HCT116 (cell line): ENCODE measurements at regions not wholly inside any gene's neighbourhood (a gene's known extent, or its start where the extent isn't known, plus 50 kb on each side); places are given as distances from the start of the nearest gene placed in this dataset.

Experiments used
- ATAC-seq: fragments of 200-7000 bp; cut with Tn5 transposase; 2 replicates; pipeline ENCODE4 v1.9.1; 2020; ENCODE audit warnings: mild to moderate bottlenecking, moderate library complexity
- BruUV-seq: library from RNA; stranded (reverse); fragments of 400-500 nt; replicated peaks from 2 replicates; lab custom pipeline; 2021; lab: Mats Ljungman, UMichigan
- CTCF ChIA-PET: fragments of 300-600 bp; sonication (Branson Sonifier 250); formaldehyde crosslinking; loops from one replicate; lab custom pipeline; 2021; ENCODE audit warnings: antibody characterized with exemption; lab: Charles Lee
- POLR2A ChIA-PET: fragments of 300-600, 350-600 bp; sonication (Branson Sonifier 250); formaldehyde crosslinking; loops from one replicate; lab custom pipeline; 2021; ENCODE audit warnings: antibody characterized with exemption; lab: Charles Lee
- RAD21 ChIA-PET, 2 experiments: fragments of 300-600 bp; sonication (Branson Sonifier 250); formaldehyde crosslinking; loops; one replicate each; lab custom pipeline; 2023; ENCODE audit warnings: low total read pairs in 2 of 2; ENCODE audit not compliant: uncharacterized antibody in 2 of 2, unreplicated experiment in 2 of 2, low non-redundant PET in 1 of 2; lab: Charles Lee
- DNase-seq: peaks from one replicate; pipeline ENCODE4 v3.0.0-alpha.2; 2010; ENCODE audit warnings: low read depth, low spot score
- H2AFZ ChIP-seq: fragments of 200-600 bp; shearing (Covaris generic), sonication (generic); 2 replicates; pipeline ENCODE4 v1.6.1; 2017; ENCODE audit warnings: low read depth, mixed run types, mixed read lengths, antibody characterized with exemption, low read length; ENCODE audit not compliant: poor library complexity, severe bottlenecking
- H3K27ac ChIP-seq: 2 replicates; pipeline ENCODE4 v1.5.1; 2012; ENCODE audit warnings: low read depth, low read length
- H3K27me3 ChIP-seq: fragments of 200-600 bp; sonication (generic); 2 replicates; pipeline ENCODE4 v1.6.1; 2016; ENCODE audit warnings: mixed run types, low read length, mixed read lengths; ENCODE audit not compliant: insufficient read depth
- H3K36me3 ChIP-seq, 2 experiments: fragments of 200-500 bp in 1 of 2; fragments of 200-600 bp in 1 of 2; sonication (Bioruptor generic) in 1 of 2; sonication (generic) in 1 of 2; 2 replicates each; pipeline versions ENCODE4 v1.5.1 to v1.6.1; 2014 to 2016; ENCODE audit warnings: low read length in 2 of 2, inconsistent platforms in 1 of 2, mixed read lengths in 1 of 2, mixed run types in 1 of 2; ENCODE audit not compliant: insufficient read depth in 2 of 2, control insufficient read depth in 1 of 2
- H3K4me1 ChIP-seq, 2 experiments: fragments of 200-600 bp in 1 of 2; sonication (generic) in 1 of 2; 2 replicates each; pipeline versions ENCODE4 v1.5.1 to v1.6.1; 2012 to 2017; ENCODE audit warnings: low read length in 2 of 2, inconsistent platforms in 1 of 2, mild to moderate bottlenecking in 1 of 2, mixed read lengths in 1 of 2, mixed run types in 1 of 2, moderate library complexity in 1 of 2; ENCODE audit not compliant: insufficient read depth in 2 of 2, control insufficient read depth in 1 of 2
- H3K4me2 ChIP-seq: fragments of 200-600 bp; sonication (generic); 2 replicates; pipeline ENCODE4 v1.6.1; 2017; ENCODE audit warnings: mixed run types, low read length, mixed read lengths
- H3K4me3 ChIP-seq, 2 experiments: fragments of 200-600 bp in 1 of 2; sonication (generic) in 1 of 2; replicated peaks in 1 of 2; 2 replicates each; pipeline ENCODE4 v1.5.1; 2011 to 2016; ENCODE audit warnings: low read length in 2 of 2, control low read depth in 1 of 2, low read depth in 1 of 2, mild to moderate bottlenecking in 1 of 2, mixed read lengths in 1 of 2, mixed run types in 1 of 2
- H3K79me2 ChIP-seq: fragments of 200-600 bp; sonication (generic); 2 replicates; pipeline ENCODE4 v1.6.1; 2017; ENCODE audit warnings: mild to moderate bottlenecking, mixed run types, low read length, moderate library complexity, mixed read lengths; ENCODE audit not compliant: insufficient read depth
- H3K9ac ChIP-seq: fragments of 200-600 bp; sonication (generic); 2 replicates; pipeline ENCODE4 v1.6.1; 2016; ENCODE audit warnings: low read length, mixed read lengths
- H3K9me2 ChIP-seq: fragments of 200-600 bp; sonication (generic), shearing (Covaris generic); 2 replicates; pipeline ENCODE4 v1.6.1; 2017; ENCODE audit warnings: mixed run types, mild to moderate bottlenecking, moderate library complexity; ENCODE audit not compliant: insufficient read depth
- H3K9me3 ChIP-seq, 2 experiments: fragments of 200-500 bp in 1 of 2; fragments of 200-600 bp in 1 of 2; sonication (Bioruptor generic) in 1 of 2; sonication (generic) in 1 of 2; 2 replicates each; pipeline ENCODE4 v1.6.1; 2014 to 2017; ENCODE audit warnings: low read length in 2 of 2, mixed read lengths in 2 of 2, inconsistent platforms in 1 of 2, low read depth in 1 of 2, mild to moderate bottlenecking in 1 of 2, mixed run types in 1 of 2, moderate library complexity in 1 of 2; ENCODE audit not compliant: control insufficient read depth in 1 of 2, insufficient read depth in 1 of 2
- H4K20me1 ChIP-seq: fragments of 200-600 bp; sonication (generic), shearing (Covaris generic); 2 replicates; pipeline ENCODE4 v1.6.1; 2017; ENCODE audit warnings: mixed run types, mild to moderate bottlenecking, moderate library complexity; ENCODE audit not compliant: insufficient read depth
- CEBPB ChIP-seq: IDR thresholded peaks from 2 replicates; pipeline ENCODE4 v1.6.1; 2012; ENCODE audit warnings: low read depth
- CTCF ChIP-seq, 3 experiments: fragments of 200-600 bp in 1 of 3; sonication (generic) in 1 of 3; IDR thresholded peaks in 2 of 3; conservative IDR thresholded peaks in 1 of 3; 2 replicates each; pipeline ENCODE4 v1.5.1; 2012 to 2017; ENCODE audit warnings: low read depth in 2 of 3, low read length in 2 of 3, antibody characterized with exemption in 1 of 3, borderline replicate concordance in 1 of 3, control low read depth in 1 of 3, mild to moderate bottlenecking in 1 of 3, mixed read lengths in 1 of 3, mixed run types in 1 of 3, moderate library complexity in 1 of 3; ENCODE audit not compliant: insufficient read depth in 1 of 3
- RAD21 ChIP-seq: IDR thresholded peaks from 2 replicates; pipeline ENCODE4 v1.6.1; 2012; ENCODE audit warnings: low read depth, mild to moderate bottlenecking
- TCF7L2 ChIP-seq: IDR thresholded peaks from 2 replicates; pipeline ENCODE4 v1.7.0; 2011; ENCODE audit warnings: borderline replicate concordance, inconsistent platforms; ENCODE audit not compliant: insufficient read depth, insufficient read length; ENCODE audit errors: extremely low read depth
- YY1 ChIP-seq: IDR thresholded peaks from 2 replicates; pipeline ENCODE4 v1.6.1; 2011; ENCODE audit warnings: low read length, low read depth, moderate library complexity, mild to moderate bottlenecking; ENCODE audit not compliant: insufficient replicate concordance; ENCODE audit errors: extremely low read depth
- ZBTB33 ChIP-seq: IDR thresholded peaks from 2 replicates; pipeline ENCODE4 v1.6.1; 2011; ENCODE audit warnings: mild to moderate bottlenecking, low read length, moderate library complexity; ENCODE audit not compliant: insufficient replicate concordance; ENCODE audit errors: extremely low read depth
- ZFX ChIP-seq: fragments of 450-650 bp; IDR thresholded peaks from 2 replicates; pipeline ENCODE4 v1.6.1; 2017
- intact Hi-C: fragments of 100-400 bp; cut with micrococcal nuclease; formaldehyde crosslinking; loops from 2 replicates; pipeline ENCODE4 v1.10.0; 2022

GRCh38 chr22:46096706-46097230 lies 53.6 kb upstream of the PPARA start:
- Histone ChIP-seq H3K9me3 (no peaks in the 10 kb centered on the region), H3K36me3 (peaks cover 20 to 46% of the 10 kb centered on the region in 2 experiments; a peak in 3 of 4 replicates), H3K9ac (no peak overlapping the region), H3K27ac (peak overlapping the region; percentile 32; the same call in 1 of the 2 replicates), H2AFZ (no peak overlapping the region), H3K4me3 (no peak overlapping the region), H3K27me3 (no peaks in the 10 kb centered on the region), H3K4me2 (no peak overlapping the region), H3K9me2 (no peaks in the 10 kb centered on the region), H3K79me2 (peaks cover 87% of the 10 kb centered on the region), H4K20me1 (peaks cover 3% of the 10 kb centered on the region; the same call in 1 of the 2 replicates), H3K4me1 (no peaks in the 10 kb centered on the region)
- ChIA-PET POLR2A (no interaction called here), RAD21 (no interaction called here), CTCF (no interaction called here)
- ATAC-seq = no peak
- no peak for DNase-seq
- intact Hi-C loops = no loop called here
- TF ChIP-seq TCF7L2 (no peak), YY1 (no peak)
- no TSS peak for BruUV-seq

- RAD21 ChIA-PET = no interaction called here
- H3K4me1 ChIP-seq = no peaks in the 10 kb centered on the region
- intact Hi-C loops = no loop called here
- H3K4me2 ChIP-seq = no peak overlapping the region
- H3K9me3 ChIP-seq = no peaks in the 10 kb centered on the region
- ATAC-seq = no peak
- peaks cover 87% of the 10 kb centered on the region for H3K79me2 ChIP-seq
- H3K36me3 ChIP-seq = peaks cover 16 to 41% of the 10 kb centered on the region in 2 experiments; a peak in 3 of 4 replicates
- TF ChIP-seq CEBPB = no peak
- TF ChIP-seq ZFX = no peak
- TF ChIP-seq ZBTB33 = no peak
- no peak for TF ChIP-seq RAD21
- TF ChIP-seq CTCF (IDR thresholded peaks at IDR 0.05 in 2 of 3, conservative IDR thresholded peaks at IDR 0.05 in 1 of 3; ENCODE audit: borderline replicate concordance in 1 of 3, insufficient read depth in 1 of 3, low read depth in 2 of 3, low read length in 2 of 3) = no peak
- TF ChIP-seq YY1 = no peak
- TF ChIP-seq TCF7L2 = no peak
- CTCF ChIA-PET = no interaction called here
- peaks cover 3% of the 10 kb centered on the region; the same call in 1 of the 2 replicates for H4K20me1 ChIP-seq
- H3K4me3 ChIP-seq = no peak overlapping the region
- H3K9ac ChIP-seq = no peak overlapping the region
- H3K27ac ChIP-seq = peak overlapping the region; percentile 32; the same call in 1 of the 2 replicates
- H2AFZ ChIP-seq = no peak overlapping the region
- no TSS peak for BruUV-seq
- POLR2A ChIA-PET = no interaction called here
- H3K9me2 ChIP-seq = no peaks in the 10 kb centered on the region
- DNase-seq = no peak
- no peaks in the 10 kb centered on the region for H3K27me3 ChIP-seq
Measured at GRCh38 chr22:46097268-46097900, 52.9 kb upstream of the PPARA start.
